DOHH2 (cell line): ENCODE measurements at regions not wholly inside any gene's neighbourhood (a gene's known extent, or its start where the extent isn't known, plus 50 kb on each side); places are given as distances from the start of the nearest gene placed in this dataset.

Experiments
- H3F3A ChIP-seq: fragments of 200-600 bp; sonication (generic), shearing (Covaris generic); 2 replicates; pipeline ENCODE4 v1.6.0; 2016; ENCODE audit warnings: antibody characterized with exemption, mild to moderate bottlenecking; ENCODE audit not compliant: control insufficient read depth, insufficient read depth
- H3K27ac ChIP-seq: fragments of 200-600 bp; sonication (generic); 2 replicates; pipeline ENCODE4 v1.5.1; 2014; ENCODE audit warnings: low read depth, mild to moderate bottlenecking, low read length, moderate library complexity
- H3K27me3 ChIP-seq: fragments of 200-600 bp; sonication (generic); 2 replicates; pipeline ENCODE4 v1.6.1; 2014; ENCODE audit warnings: mild to moderate bottlenecking, low read length, mixed read lengths; ENCODE audit not compliant: control insufficient read depth
- H3K36me3 ChIP-seq: fragments of 200-600 bp; sonication (generic); 2 replicates; pipeline ENCODE4 v1.6.1; 2014; ENCODE audit warnings: mild to moderate bottlenecking, low read length, moderate library complexity, mixed read lengths; ENCODE audit not compliant: control insufficient read depth
- H3K4me1 ChIP-seq: fragments of 200-600 bp; sonication (generic); 2 replicates; pipeline ENCODE4 v1.6.1; 2014; ENCODE audit warnings: mild to moderate bottlenecking, low read length, mixed read lengths; ENCODE audit not compliant: control insufficient read depth
- H3K4me2 ChIP-seq: fragments of 200-600 bp; sonication (generic); 2 replicates; pipeline ENCODE4 v1.6.0; 2014; ENCODE audit warnings: mild to moderate bottlenecking, low read length, moderate library complexity
- H3K4me3 ChIP-seq: fragments of 200-600 bp; sonication (generic); 2 replicates; pipeline ENCODE4 v1.5.1; 2014; ENCODE audit warnings: mild to moderate bottlenecking, low read length, mixed read lengths
- H3K79me2 ChIP-seq: fragments of 200-600 bp; sonication (generic); 2 replicates; pipeline ENCODE4 v1.6.1; 2014; ENCODE audit warnings: mild to moderate bottlenecking, low read length, mixed read lengths; ENCODE audit not compliant: control insufficient read depth
- H3K9me2 ChIP-seq: fragments of 200-600 bp; sonication (generic); replicated peaks from 2 replicates; pipeline ENCODE4 v1.6.1; 2014; ENCODE audit warnings: mild to moderate bottlenecking, low read length, mixed read lengths; ENCODE audit not compliant: control insufficient read depth
- H3K9me3 ChIP-seq: fragments of 200-600 bp; sonication (generic); 2 replicates; pipeline ENCODE4 v1.6.1; 2014; ENCODE audit warnings: antibody characterized with exemption, low read length, mixed read lengths; ENCODE audit not compliant: control insufficient read depth, insufficient read depth
- H4K20me1 ChIP-seq: fragments of 200-600 bp; sonication (generic); 2 replicates; pipeline ENCODE4 v1.6.0; 2014; ENCODE audit warnings: low read depth, mild to moderate bottlenecking, antibody characterized with exemption, low read length, moderate library complexity; ENCODE audit not compliant: control insufficient read depth, insufficient read depth
- CTCF ChIP-seq: fragments of 200-600 bp; sonication (generic); IDR thresholded peaks from one replicate; pipeline ENCODE4 v1.5.1; 2014; ENCODE audit warnings: antibody characterized with exemption, mild to moderate bottlenecking, low read depth, low read length; ENCODE audit not compliant: poor library complexity, severe bottlenecking
- EZH2phosphoT487 ChIP-seq: fragments of 200-600 bp; sonication (generic); IDR thresholded peaks from 2 replicates; pipeline ENCODE4 v1.6.1; 2017; ENCODE audit warnings: borderline replicate concordance, mild to moderate bottlenecking, antibody characterized with exemption, low read length, moderate library complexity, mixed read lengths

- Histone ChIP-seq H3K27ac (no peak overlapping the region), H3K79me2 (no peaks in the 10 kb centered on the region), H3K9me3 (no peaks in the 10 kb centered on the region), H4K20me1 (no peaks in the 10 kb centered on the region), H3K4me1 (peaks cover 4% of the 10 kb centered on the region; the same call in 1 of the 2 replicates), H3K36me3 (no peaks in the 10 kb centered on the region), H3F3A (no peaks in the 10 kb centered on the region), H3K4me2 (no peak overlapping the region), H3K4me3 (no peak overlapping the region), H3K9me2 (no peaks in the 10 kb centered on the region), H3K27me3 (peaks cover 10% of the 10 kb centered on the region; the same call in 1 of the 2 replicates)
- TF ChIP-seq CTCF (no peak), EZH2phosphoT487 (no peak)
Observed at GRCh38 chr1:212213784-212214183, 71.4 kb upstream of the PPP2R5A start.

- no peak overlapping the region for H3K4me2 ChIP-seq
- H3K27ac ChIP-seq, result no peak overlapping the region
- no peaks in the 10 kb centered on the region for H3K9me3 ChIP-seq
- no peaks in the 10 kb centered on the region for H3K9me2 ChIP-seq
- H3K36me3 ChIP-seq, result no peaks in the 10 kb centered on the region
- TF ChIP-seq EZH2phosphoT487 (no peak), CTCF (no peak)
- no peaks in the 10 kb centered on the region for H4K20me1 ChIP-seq
- H3K27me3 ChIP-seq, result peaks cover 8% of the 10 kb centered on the region; the same call in 1 of the 2 replicates
- H3F3A ChIP-seq, result no peaks in the 10 kb centered on the region
- no peak overlapping the region for H3K4me3 ChIP-seq
- H3K4me1 ChIP-seq, result peaks cover 8% of the 10 kb centered on the region; the same call in 1 of the 2 replicates
- no peaks in the 10 kb centered on the region for H3K79me2 ChIP-seq
Observed at GRCh38 chr1:212214325-212214724, 70.9 kb upstream of the PPP2R5A start.

- no peaks in the 10 kb centered on the region for H3K79me2 ChIP-seq
- H4K20me1 ChIP-seq, result no peaks in the 10 kb centered on the region
- no peak overlapping the region for H3K4me2 ChIP-seq
- H3K9me2 ChIP-seq, result no peaks in the 10 kb centered on the region
- peaks cover 8% of the 10 kb centered on the region; the same call in 1 of the 2 replicates for H3K4me1 ChIP-seq
- H3K36me3 ChIP-seq, result no peaks in the 10 kb centered on the region
- no peak overlapping the region for H3K4me3 ChIP-seq
- peaks cover 8% of the 10 kb centered on the region; the same call in 1 of the 2 replicates for H3K27me3 ChIP-seq
- TF ChIP-seq CTCF (no peak), EZH2phosphoT487 (no peak)
- no peaks in the 10 kb centered on the region for H3K9me3 ChIP-seq
- H3F3A ChIP-seq, result no peaks in the 10 kb centered on the region
- no peak overlapping the region for H3K27ac ChIP-seq
Observed at GRCh38 chr1:212215910-212216309, 69.3 kb upstream of the PPP2R5A start.
